ENCODE measurements at regions not wholly inside any gene's neighbourhood (a gene's known extent, or its start where the extent isn't known, plus 50 kb on each side); places are given as distances from the start of the nearest gene placed in this dataset.
"Not testable (repeated sequence)": the region's sequence is repeated elsewhere in the genome, so short reads cannot be mapped to it uniquely, and the experiment has no call there.

DNA sequence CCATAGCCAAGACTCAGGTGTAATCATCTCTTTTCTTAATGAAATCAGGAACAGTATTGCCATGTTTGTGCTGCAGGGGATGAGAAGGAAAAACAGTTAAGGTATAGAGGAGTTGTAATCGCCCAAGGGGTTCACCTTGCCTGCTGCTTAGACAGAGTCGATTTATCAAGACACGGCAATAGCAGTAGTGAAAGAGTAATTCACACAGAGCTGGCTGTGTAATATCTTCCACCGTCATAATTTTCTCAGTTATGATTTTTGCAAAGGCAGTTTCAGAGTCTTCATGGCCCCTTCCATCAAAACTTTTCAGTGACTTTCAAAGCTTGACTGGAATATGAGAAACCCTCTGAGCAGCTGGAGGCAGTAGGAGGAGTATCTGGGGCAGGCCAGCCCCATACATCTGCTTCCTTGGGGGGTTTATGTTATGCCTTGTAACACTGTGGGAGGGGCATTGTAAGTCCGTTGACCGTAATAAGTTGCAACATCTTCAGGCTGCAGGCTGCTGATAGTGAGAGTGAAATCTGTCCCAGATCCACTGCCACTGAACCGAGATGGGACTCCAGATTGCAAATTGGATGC is 605.4 kb downstream of the RPIA start:
- DNase-seq (ENCODE audit: low read depth in 2 of 2), result not testable (repeated sequence)

DNA sequence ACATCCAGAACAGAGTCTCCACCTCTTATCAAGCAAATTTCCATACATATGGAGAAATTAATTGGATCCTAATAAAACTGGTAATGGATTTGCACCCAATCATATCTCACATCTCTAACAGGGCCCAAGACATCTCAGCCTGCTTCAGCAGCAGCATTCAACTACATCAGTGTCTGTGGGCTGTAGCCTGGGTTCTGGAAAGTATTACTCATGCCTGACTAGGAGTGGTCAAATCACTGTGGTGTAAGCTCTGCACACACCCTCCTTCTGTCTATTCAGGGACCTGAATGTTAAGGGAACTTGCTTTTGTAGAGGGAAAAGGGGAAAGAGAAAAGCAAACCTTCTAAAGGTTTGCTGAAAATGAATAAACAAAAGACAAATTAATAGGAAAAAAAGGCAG is 607.7 kb downstream of the RPIA start:
- DNase-seq (ENCODE audit: low read depth in 2 of 2), result not testable (repeated sequence)

DNA sequence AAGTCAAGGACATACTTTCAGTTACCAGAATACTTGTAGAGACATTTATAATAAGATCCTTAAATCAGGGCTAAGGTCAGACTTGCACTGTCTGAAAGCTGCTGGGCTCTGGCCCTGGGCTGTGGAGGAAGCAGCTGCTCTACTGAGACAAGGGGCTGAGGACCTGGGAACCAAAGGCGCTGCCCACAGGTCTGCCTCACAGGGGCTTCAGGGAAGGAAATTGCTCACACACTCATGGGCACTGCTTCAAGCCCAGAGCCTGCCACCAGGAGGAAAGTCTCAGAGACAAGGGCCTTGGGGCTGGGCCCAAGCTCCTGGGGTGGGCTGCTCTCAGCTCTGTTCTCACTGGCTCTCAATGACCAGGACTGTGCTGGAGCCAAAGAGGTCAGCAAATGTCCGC is 614.1 kb downstream of the RPIA start:
- not testable (repeated sequence) for DNase-seq (ENCODE audit: low read depth in 2 of 2)

DNA sequence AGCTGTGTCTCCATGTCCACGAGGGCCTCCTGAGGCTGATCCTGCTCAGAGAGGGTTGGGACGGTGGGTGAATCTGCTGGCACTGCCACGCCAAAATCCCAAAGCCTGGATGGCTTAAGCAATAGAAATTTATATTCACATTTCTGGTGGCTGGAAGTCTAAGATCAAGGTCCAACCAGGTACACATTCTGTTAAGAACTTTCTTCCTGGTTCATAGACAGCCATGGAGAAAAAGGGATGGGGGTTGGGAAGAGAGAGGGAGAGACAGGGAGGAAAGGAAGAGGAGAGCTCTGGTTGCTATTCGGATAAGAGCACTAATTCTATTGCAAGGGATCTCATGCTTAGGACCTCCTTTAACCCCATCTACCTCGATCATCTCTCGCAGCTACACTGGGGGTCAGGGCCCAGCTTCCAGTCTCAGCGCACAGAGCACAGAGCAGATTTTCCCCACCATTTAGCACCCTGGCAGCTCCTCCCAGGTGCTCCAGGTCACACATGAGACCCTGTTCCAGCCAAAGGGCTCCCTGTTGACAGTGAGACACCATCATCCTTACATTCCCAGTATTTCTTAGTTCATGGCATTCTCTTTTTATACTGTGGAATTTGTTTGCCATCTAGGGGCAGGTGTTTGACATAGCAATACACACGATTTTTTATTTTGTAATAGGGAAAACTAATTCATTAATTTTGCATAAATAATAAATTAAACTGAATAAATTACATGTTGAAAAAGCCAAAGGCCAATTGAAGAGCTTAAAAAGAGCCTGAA is 615.6 kb downstream of the RPIA start:
- not testable (repeated sequence) for DNase-seq (ENCODE audit: low read depth in 2 of 2)

DNA sequence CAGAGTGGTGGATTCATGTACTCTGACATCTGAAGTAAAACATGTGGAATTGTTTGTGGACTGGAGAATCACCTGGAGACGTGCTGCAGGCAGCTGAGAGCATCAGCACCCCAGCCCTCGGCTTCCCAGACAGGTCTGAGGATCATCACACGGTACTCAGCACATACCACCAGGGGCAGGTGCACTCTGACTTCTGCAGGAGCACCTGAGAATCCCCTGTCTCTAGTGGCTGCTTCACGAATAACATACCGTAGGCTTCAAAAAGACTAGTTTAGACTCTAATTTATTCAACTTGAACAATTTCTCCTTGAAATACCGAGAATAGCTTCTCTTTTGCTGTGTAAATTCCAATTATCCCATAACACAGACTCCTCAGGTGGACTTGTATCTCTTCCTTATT is 627.5 kb downstream of the RPIA start:
- DNase-seq (ENCODE audit: low read depth in 2 of 2), result not testable (repeated sequence)

DNA sequence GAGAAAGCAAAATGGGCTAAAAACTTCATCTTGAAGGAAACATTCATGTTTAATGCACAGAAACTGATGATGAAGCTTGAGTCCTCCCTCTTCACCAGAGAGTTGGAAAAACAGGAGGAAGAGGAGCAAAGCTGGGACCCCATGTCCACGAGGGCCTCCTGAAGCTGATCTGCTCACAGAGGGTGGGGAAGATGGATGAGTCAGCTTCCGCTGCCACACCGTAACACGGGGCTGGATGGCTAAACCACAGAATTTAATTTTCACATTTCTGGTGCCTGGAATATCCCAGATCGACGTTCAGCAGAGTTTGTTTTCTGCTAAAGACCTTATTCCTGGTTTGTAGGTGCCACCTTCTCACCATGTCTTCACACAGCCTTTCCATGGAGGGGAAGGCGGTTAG is 634.4 kb downstream of the RPIA start:
- not testable (repeated sequence) for DNase-seq (ENCODE audit: low read depth in 2 of 2)

DNA sequence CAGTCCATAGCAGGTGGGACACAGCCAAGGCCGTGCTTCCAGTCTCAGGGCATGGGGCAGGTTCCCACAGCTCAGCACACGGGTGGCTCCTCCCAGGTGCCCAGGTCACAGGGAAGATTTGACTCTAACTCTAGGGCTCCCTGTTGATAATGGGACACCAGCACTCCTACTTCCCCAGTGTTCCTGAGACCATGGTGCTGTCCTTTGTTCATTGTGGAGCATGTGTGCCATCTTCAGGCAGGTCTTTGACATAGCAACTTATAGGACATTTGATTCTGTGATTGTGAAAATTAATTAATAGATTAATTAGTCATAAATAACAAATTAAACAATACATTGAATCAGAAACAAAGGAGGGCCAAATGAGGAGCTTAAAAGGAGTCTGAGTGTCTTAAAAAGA is 635.0 kb downstream of the RPIA start:
- DNase-seq (ENCODE audit: low read depth in 2 of 2), result not testable (repeated sequence)

DNA sequence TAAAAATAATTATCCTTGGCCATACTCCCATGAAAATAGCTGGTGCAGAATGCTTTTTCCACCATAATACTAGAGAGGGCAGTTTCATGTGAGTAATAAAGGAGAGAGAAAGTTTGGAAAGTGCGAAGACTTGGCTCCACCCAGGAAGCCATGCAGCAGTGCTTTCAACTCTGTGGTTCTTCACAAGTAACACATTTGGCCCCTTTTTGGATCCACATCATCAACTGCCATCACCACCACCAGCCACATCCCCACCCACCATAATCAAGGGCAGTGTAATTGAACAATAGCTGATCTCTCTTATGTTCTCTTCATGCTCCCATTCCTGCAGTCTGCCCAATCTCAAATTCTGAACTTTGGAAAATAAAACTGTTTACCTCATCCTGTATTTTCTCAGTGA is 637.3 kb downstream of the RPIA start:
- not testable (repeated sequence) for DNase-seq (ENCODE audit: low read depth in 2 of 2)
